Kidney (tissue), 13 donors: ENCODE measurements at regions not wholly inside any gene's neighbourhood (a gene's known extent, or its start where the extent isn't known, plus 50 kb on each side); places are given as distances from the start of the nearest gene placed in this dataset.
"Not testable (repeated sequence)": the region's sequence is repeated elsewhere in the genome, so short reads cannot be mapped to it uniquely, and the experiment has no call there.

Experiments used
- DNase-seq, 5 donors: peaks; one replicate each; pipeline ENCODE4 v3.0.0-alpha.2; 2013 to 2020
- FAIRE-seq: peaks from 2 replicates; lab custom pipeline; 2012; peaks lifted over from hg19 to GRCh38; lab: Jason Lieb, UNC
- H3K27ac ChIP-seq, 2 donors: one replicate each; pipeline ENCODE4 v1.7.0; 2013; ENCODE audit warnings: low read depth in 2 of 2, low read length in 2 of 2, inconsistent platforms in 1 of 2
- H3K27me3 ChIP-seq: one replicate; pipeline ENCODE4 v1.7.1; 2013; ENCODE audit warnings: low read length, inconsistent platforms; ENCODE audit not compliant: control insufficient read depth, insufficient read depth
- H3K36me3 ChIP-seq, 3 donors: one replicate each; pipeline versions ENCODE4 v1.7.0 to v1.7.1; 2013; ENCODE audit warnings: low read length in 3 of 3, control low read depth in 1 of 3, inconsistent platforms in 1 of 3; ENCODE audit not compliant: insufficient read depth in 3 of 3, control insufficient read depth in 2 of 3
- H3K4me1 ChIP-seq, 3 donors: one replicate each; pipeline versions ENCODE4 v1.7.0 to v1.7.1; 2013; ENCODE audit warnings: low read length in 3 of 3, inconsistent platforms in 1 of 3, low read depth in 1 of 3; ENCODE audit not compliant: control insufficient read depth in 2 of 3, insufficient read depth in 2 of 3
- H3K4me3 ChIP-seq, 3 donors: one replicate each; pipeline versions ENCODE4 v1.7.0 to v1.8.1; 2013; ENCODE audit warnings: low read length in 3 of 3, control low read depth in 1 of 3, inconsistent platforms in 1 of 3
- H3K9ac ChIP-seq, 3 donors: one replicate each; pipeline versions ENCODE4 v1.7.0 to v1.7.1; 2013; ENCODE audit warnings: low read length in 3 of 3, control low read depth in 1 of 3, inconsistent platforms in 1 of 3
- H3K9me3 ChIP-seq, 3 donors: one replicate each; pipeline versions ENCODE4 v1.7.0 to v1.7.1; 2013; ENCODE audit warnings: low read length in 3 of 3, control low read depth in 1 of 3, inconsistent platforms in 1 of 3; ENCODE audit not compliant: control insufficient read depth in 2 of 3, insufficient read depth in 1 of 3
- intact Hi-C: fragments of 100-400 bp; cut with DNase I; formaldehyde crosslinking; loops from one replicate; pipeline ENCODE4 v1.11.1; 2022
- TF ChIP-seq, protein P1 (sequence below): IDR thresholded peaks from 3 replicates; pipeline ENCODE4 v1.5.1; 2012; ENCODE audit warnings: mild to moderate bottlenecking, moderate library complexity, borderline replicate concordance; ENCODE audit not compliant: insufficient read depth; ENCODE audit errors: extremely low read depth
- donor health status: control.
- donor health status: control.
- donor health status: control.
- donor health status: control.
- donor health status: control.
- donor health status: DM: yes; HTN: yes; CAD: no.
- donor health status: Normal renal cell carcinoma (clear cell type).

DNA sequence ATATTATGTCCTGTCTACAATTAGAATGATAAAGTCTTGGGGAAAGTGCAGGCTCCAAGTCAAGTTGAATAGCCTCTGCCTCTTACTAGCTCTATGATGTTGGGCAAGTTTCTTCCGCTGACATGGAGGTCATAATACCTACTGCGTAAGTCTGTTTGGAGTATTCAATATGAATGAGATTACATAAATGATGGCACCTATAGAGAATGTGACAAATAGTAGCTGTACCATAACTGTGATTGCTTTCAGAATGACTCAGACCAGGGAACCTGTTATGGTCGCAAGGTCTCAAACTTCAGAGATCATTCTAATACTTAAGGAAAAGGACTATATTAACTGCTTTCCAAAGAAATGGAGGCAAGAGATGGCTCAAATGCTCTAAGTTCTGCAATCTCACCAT is 94.0 kb upstream of the ABCA1 start:
- no peak overlapping the region for H3K9ac ChIP-seq
- intact Hi-C loops: no loop called here
- H3K36me3 ChIP-seq: no peaks in the 10 kb centered on the region
- no peak overlapping the region for H3K27ac ChIP-seq
- H3K4me1 ChIP-seq: no peaks in the 10 kb centered on the region
- no peaks in the 10 kb centered on the region for H3K27me3 ChIP-seq
- H3K4me3 ChIP-seq: no peak overlapping the region
- TF ChIP-seq, protein P1, sequence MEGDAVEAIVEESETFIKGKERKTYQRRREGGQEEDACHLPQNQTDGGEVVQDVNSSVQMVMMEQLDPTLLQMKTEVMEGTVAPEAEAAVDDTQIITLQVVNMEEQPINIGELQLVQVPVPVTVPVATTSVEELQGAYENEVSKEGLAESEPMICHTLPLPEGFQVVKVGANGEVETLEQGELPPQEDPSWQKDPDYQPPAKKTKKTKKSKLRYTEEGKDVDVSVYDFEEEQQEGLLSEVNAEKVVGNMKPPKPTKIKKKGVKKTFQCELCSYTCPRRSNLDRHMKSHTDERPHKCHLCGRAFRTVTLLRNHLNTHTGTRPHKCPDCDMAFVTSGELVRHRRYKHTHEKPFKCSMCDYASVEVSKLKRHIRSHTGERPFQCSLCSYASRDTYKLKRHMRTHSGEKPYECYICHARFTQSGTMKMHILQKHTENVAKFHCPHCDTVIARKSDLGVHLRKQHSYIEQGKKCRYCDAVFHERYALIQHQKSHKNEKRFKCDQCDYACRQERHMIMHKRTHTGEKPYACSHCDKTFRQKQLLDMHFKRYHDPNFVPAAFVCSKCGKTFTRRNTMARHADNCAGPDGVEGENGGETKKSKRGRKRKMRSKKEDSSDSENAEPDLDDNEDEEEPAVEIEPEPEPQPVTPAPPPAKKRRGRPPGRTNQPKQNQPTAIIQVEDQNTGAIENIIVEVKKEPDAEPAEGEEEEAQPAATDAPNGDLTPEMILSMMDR: no peak
- DNase-seq (no peak), FAIRE-seq (no peak)
- no peaks in the 10 kb centered on the region for H3K9me3 ChIP-seq

DNA sequence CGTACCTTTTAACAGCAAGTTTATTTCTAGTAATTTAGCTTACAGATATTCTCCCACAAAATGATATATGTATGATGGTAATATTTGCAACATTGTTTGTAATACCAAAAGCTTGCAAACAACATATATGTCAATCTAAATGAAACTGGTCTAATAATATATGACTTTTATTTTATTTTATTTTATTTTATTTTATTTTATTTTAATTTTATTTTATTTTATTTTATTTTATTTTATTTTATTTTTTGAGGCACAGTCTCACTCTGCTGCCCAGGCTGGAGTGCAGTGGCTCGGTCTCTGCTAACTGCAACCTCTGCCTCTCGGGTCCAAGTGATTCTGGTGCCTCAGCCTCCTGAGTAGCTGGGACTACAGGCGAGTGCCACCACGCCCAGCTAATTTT is 94.6 kb upstream of the ABCA1 start:
- FAIRE-seq, intact Hi-C loops, H3K27ac ChIP-seq, H3K4me1 ChIP-seq, H3K36me3 ChIP-seq, H3K9me3 ChIP-seq, H3K4me3 ChIP-seq, DNase-seq, H3K27me3 ChIP-seq, H3K9ac ChIP-seq: not testable (repeated sequence)

GRCh38 chr9:105023788-105024187 is 95.8 kb upstream of the ABCA1 start:
- no peak overlapping the region for H3K9ac ChIP-seq
- TF ChIP-seq, protein P1: no peak
- intact Hi-C loops: no loop called here
- no peaks in the 10 kb centered on the region for H3K36me3 ChIP-seq
- no peak overlapping the region for H3K27ac ChIP-seq
- no peak for FAIRE-seq
- no peak overlapping the region for H3K4me3 ChIP-seq
- H3K4me1 ChIP-seq: no peaks in the 10 kb centered on the region
- no peaks in the 10 kb centered on the region for H3K9me3 ChIP-seq
- DNase-seq: no peak
- no peaks in the 10 kb centered on the region for H3K27me3 ChIP-seq

DNA sequence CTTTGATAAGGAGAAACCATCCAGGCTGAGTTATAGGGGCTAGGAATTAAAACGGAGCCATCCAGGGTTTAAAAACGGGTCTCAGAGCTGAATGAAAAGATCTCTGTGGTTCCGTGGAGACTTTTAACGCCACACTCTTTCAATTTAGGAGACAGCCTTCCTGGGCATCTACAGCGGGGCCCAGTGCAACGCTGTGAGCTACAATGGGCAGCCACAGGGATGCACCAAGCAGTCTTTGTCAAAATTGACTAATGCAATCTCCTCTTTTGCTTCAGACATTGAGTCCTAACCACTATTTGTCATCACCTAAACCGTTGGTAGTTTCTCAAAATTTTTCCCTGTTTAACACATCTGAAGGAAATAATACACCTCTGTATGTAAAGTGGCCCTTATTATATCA is 96.6 kb upstream of the ABCA1 start:
- TF ChIP-seq, protein P1: no peak
- Histone ChIP-seq H3K9me3 (no peaks in the 10 kb centered on the region), H3K27ac (no peak overlapping the region), H3K9ac (no peak overlapping the region), H3K36me3 (no peaks in the 10 kb centered on the region), H3K4me3 (no peak overlapping the region), H3K4me1 (no peaks in the 10 kb centered on the region), H3K27me3 (no peaks in the 10 kb centered on the region)
- DNase-seq (no peak), FAIRE-seq (no peak)
- intact Hi-C loops: no loop called here
